ENCODE measurements at regions not wholly inside any gene's neighbourhood (a gene's known extent, or its start where the extent isn't known, plus 50 kb on each side); places are given as distances from the start of the nearest gene placed in this dataset.

DNA sequence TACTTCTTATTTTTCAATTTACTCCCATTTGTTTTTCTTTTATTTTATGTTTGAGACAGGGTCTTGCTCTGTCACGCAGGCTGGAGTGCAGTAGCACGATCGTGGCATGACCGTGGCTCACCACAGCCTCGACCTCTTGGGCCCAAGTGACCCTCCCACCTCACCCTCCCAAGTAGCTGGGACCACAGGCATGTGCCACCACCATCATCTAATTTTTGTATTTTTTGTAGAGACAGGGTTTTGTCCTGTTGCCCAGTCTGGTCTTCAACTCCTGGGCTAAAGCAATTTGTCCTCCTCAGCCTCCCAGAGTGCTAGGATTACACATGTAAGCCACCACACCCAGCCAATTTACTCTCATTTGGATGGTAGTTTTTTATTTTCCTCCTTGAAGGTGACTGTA lies 679.3 kb upstream of the CCDC179 start:
- Mint-ChIP-seq H3K27me3 (ENCODE audit: low read depth) (no peaks in the 10 kb centered on the region), H3K9me3 (peaks cover 28% of the 10 kb centered on the region), H3K36me3 (peaks cover 7% of the 10 kb centered on the region), H3K27ac (no peak overlapping the region), H3K4me1 (peaks cover 12% of the 10 kb centered on the region), H3K4me3 (no peak overlapping the region)
- no peak for DNase-seq (ENCODE audit: low spot score in 2 of 2, unreplicated experiment in 2 of 2)
- TF ChIP-seq, protein P1, sequence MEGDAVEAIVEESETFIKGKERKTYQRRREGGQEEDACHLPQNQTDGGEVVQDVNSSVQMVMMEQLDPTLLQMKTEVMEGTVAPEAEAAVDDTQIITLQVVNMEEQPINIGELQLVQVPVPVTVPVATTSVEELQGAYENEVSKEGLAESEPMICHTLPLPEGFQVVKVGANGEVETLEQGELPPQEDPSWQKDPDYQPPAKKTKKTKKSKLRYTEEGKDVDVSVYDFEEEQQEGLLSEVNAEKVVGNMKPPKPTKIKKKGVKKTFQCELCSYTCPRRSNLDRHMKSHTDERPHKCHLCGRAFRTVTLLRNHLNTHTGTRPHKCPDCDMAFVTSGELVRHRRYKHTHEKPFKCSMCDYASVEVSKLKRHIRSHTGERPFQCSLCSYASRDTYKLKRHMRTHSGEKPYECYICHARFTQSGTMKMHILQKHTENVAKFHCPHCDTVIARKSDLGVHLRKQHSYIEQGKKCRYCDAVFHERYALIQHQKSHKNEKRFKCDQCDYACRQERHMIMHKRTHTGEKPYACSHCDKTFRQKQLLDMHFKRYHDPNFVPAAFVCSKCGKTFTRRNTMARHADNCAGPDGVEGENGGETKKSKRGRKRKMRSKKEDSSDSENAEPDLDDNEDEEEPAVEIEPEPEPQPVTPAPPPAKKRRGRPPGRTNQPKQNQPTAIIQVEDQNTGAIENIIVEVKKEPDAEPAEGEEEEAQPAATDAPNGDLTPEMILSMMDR (IDR thresholded peaks at IDR 0.05; ENCODE audit: unreplicated experiment) = no peak

DNA sequence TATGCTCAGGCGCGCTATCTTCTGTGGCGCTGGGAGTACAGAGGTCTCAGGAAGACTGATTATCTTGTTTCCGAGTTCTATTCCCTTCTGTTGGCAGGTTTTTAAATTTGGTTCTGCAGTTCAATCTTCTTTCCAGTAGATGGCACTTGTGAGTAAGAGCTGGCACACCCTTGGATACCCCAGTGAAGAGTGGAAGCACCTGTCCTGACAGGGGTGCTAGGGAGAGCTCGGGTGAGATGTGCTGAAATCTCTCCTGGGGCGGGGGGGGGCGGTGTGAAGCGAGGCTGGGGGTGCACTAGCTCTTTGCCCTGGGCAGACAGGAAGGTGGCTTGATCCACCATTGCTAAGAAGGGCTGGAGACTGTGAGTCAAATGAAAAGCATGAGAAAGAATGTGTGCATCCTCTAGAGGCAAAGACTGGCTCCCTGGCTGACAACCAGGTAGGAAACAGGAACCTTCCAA lies 679.9 kb upstream of the CCDC179 start:
- H3K27ac Mint-ChIP-seq = no peak overlapping the region
- no peaks in the 10 kb centered on the region for H3K27me3 Mint-ChIP-seq (ENCODE audit: low read depth)
- TF ChIP-seq, protein P1 (IDR thresholded peaks at IDR 0.05; ENCODE audit: unreplicated experiment) = peak; percentile 71
- DNase-seq (ENCODE audit: low spot score in 2 of 2, unreplicated experiment in 2 of 2) = no peak
- peaks cover 25% of the 10 kb centered on the region for H3K9me3 Mint-ChIP-seq
- peaks cover 17% of the 10 kb centered on the region for H3K4me1 Mint-ChIP-seq
- peaks cover 7% of the 10 kb centered on the region for H3K36me3 Mint-ChIP-seq
- no peak overlapping the region for H3K4me3 Mint-ChIP-seq

DNA sequence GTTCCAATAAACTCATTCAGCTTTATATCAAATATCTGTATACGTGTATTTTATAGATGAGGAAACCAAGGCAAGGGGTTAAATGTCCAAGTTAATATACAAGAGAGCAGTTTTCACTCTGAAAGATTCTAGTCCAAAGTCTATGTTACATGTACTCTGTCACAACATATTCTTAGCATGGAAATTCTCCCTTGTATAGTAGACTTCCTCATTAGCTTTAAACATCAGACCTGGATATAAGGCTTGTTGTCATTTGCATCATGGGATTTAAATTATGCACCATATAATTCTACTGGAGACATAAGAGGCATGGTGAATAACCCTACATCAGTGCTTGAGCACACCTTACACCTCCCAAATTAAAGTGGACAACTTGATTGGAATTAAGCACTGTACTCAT lies 681.9 kb upstream of the CCDC179 start:
- Mint-ChIP-seq H3K27ac (no peak overlapping the region), H3K27me3 (ENCODE audit: low read depth) (no peaks in the 10 kb centered on the region), H3K4me3 (no peak overlapping the region)

DNA sequence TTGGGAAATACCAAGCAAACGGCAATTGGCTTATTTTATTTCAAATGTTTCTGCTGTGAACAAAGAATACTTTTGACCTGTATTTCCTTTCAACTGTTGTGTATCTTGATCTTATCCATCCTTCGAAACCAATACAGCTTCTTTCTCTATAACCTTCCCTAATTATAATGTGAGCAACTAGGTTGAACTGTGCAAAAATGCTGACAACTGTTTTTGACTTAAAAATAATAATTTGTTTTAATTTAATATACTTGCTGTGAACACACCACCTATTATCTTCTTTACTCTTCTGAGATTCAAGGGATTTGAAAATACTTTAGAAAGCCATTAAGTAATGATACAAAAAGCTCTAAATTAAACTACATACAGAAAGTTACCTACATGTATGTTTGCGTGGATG lies 682.5 kb upstream of the CCDC179 start:
- Mint-ChIP-seq H3K4me3 (no peak overlapping the region), H3K36me3 (no peaks in the 10 kb centered on the region), H3K27me3 (ENCODE audit: low read depth) (no peaks in the 10 kb centered on the region), H3K27ac (no peak overlapping the region), H3K9me3 (peaks cover 2% of the 10 kb centered on the region), H3K4me1 (peaks cover 23% of the 10 kb centered on the region)
- DNase-seq (ENCODE audit: low spot score in 2 of 2, unreplicated experiment in 2 of 2) = no peak
- TF ChIP-seq, protein P1 (IDR thresholded peaks at IDR 0.05; ENCODE audit: unreplicated experiment) = no peak

More for the DNA sequence above, 681.9 kb upstream of the CCDC179 start:
- H3K9me3 Mint-ChIP-seq = peaks cover 9% of the 10 kb centered on the region
- H3K36me3 Mint-ChIP-seq = peaks cover 4% of the 10 kb centered on the region
- TF ChIP-seq, protein P1 (IDR thresholded peaks at IDR 0.05; ENCODE audit: unreplicated experiment) = no peak
- no peak for DNase-seq (ENCODE audit: low spot score in 2 of 2, unreplicated experiment in 2 of 2)
- peaks cover 23% of the 10 kb centered on the region for H3K4me1 Mint-ChIP-seq

DNA sequence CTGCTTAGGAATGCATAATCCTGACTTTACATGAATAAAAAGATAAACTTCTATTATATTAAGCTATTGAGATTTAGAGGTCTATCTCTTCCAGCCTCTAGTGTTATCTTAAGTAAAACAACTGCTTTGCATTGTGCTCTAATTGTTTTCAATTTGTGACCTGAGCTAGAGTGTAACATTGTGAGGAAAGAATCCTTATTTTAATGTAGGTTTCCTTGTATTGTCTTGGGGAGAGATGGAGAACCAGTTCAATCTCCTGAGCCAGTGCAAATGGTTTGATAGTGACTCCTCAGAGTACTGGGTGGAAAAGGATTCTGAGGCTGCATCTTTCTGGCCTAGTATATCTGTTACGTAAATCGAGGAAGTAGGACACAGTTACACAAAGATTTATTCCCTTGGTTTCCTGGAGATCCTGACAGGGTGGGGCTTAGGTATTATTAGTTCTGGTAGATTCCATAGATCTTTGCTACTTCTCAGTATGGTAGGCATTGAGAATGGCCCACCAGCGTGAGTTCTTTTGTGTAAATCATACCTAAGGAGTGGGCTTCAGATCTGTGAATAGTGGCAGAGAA lies 683.5 kb upstream of the CCDC179 start:
- Mint-ChIP-seq H3K27me3 (ENCODE audit: low read depth) (no peaks in the 10 kb centered on the region), H3K27ac (no peak overlapping the region), H3K4me1 (peaks cover 23% of the 10 kb centered on the region), H3K9me3 (no peaks in the 10 kb centered on the region), H3K36me3 (no peaks in the 10 kb centered on the region), H3K4me3 (no peak overlapping the region)
- no peak for DNase-seq (ENCODE audit: low spot score in 2 of 2, unreplicated experiment in 2 of 2)
- TF ChIP-seq, protein P1 (IDR thresholded peaks at IDR 0.05; ENCODE audit: unreplicated experiment) = no peak

DNA sequence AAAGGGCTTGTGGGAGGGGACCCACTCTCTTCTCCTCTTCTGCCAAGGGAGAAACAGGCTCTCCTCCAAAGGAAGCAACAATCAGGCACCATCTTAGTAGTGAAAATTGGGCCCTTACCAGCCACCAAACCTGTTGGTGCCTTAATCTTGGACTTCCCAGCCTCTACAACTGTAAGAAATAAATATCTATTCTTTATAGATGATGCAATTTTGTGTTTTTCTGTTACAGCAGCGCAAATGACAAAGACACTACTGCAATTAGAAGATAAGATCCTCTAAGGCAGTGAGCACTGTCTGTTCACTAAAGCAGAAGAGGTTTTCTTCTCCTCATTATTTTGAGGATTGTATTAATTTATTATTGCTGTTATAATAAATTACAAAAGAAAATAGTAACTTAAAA lies 691.4 kb upstream of the CCDC179 start:
- DNase-seq (ENCODE audit: low spot score in 2 of 2, unreplicated experiment in 2 of 2) = no peak
- Mint-ChIP-seq H3K9me3 (peaks cover 11% of the 10 kb centered on the region), H3K36me3 (no peaks in the 10 kb centered on the region), H3K4me1 (no peaks in the 10 kb centered on the region), H3K4me3 (no peak overlapping the region), H3K27ac (no peak overlapping the region), H3K27me3 (ENCODE audit: low read depth) (no peaks in the 10 kb centered on the region)
- TF ChIP-seq, protein P1 (IDR thresholded peaks at IDR 0.05; ENCODE audit: unreplicated experiment) = no peak
